Osteocyte (in vitro differentiated cells): ENCODE measurements at regions not wholly inside any gene's neighbourhood (a gene's known extent, or its start where the extent isn't known, plus 50 kb on each side); places are given as distances from the start of the nearest gene placed in this dataset.

Experiments
- DNase-seq: peaks from one replicate; pipeline ENCODE4 v3.0.0; 2021; ENCODE audit warnings: mixed read lengths; ENCODE audit not compliant: unreplicated experiment; ENCODE audit errors: extremely low spot score
- H3K27ac Mint-ChIP-seq: one replicate; pipeline ENCODE4 v1.8.0; 2021; ENCODE audit warnings: mild to moderate bottlenecking, mixed read lengths; ENCODE audit not compliant: unreplicated experiment
- H3K27me3 Mint-ChIP-seq: one replicate; pipeline ENCODE4 v1.8.0; 2021; ENCODE audit warnings: mixed read lengths; ENCODE audit not compliant: unreplicated experiment
- H3K36me3 Mint-ChIP-seq: one replicate; pipeline ENCODE4 v1.8.0; 2021; ENCODE audit warnings: mixed read lengths; ENCODE audit not compliant: unreplicated experiment
- H3K4me1 Mint-ChIP-seq: one replicate; pipeline ENCODE4 v1.8.0; 2021; ENCODE audit warnings: mixed read lengths; ENCODE audit not compliant: unreplicated experiment
- H3K4me3 Mint-ChIP-seq: one replicate; pipeline ENCODE4 v1.8.0; 2021; ENCODE audit warnings: mild to moderate bottlenecking, moderate library complexity, mixed read lengths; ENCODE audit not compliant: unreplicated experiment
- H3K9me3 Mint-ChIP-seq: one replicate; pipeline ENCODE4 v1.8.0; 2021; ENCODE audit warnings: mixed read lengths; ENCODE audit not compliant: unreplicated experiment
- TF ChIP-seq, protein P1 (sequence below): fragments of 200-600 bp; sonication (generic); IDR thresholded peaks from 2 replicates; pipeline ENCODE4 v1.5.0; 2021; ENCODE audit warnings: antibody characterized with exemption, mild to moderate bottlenecking, moderate library complexity

DNA sequence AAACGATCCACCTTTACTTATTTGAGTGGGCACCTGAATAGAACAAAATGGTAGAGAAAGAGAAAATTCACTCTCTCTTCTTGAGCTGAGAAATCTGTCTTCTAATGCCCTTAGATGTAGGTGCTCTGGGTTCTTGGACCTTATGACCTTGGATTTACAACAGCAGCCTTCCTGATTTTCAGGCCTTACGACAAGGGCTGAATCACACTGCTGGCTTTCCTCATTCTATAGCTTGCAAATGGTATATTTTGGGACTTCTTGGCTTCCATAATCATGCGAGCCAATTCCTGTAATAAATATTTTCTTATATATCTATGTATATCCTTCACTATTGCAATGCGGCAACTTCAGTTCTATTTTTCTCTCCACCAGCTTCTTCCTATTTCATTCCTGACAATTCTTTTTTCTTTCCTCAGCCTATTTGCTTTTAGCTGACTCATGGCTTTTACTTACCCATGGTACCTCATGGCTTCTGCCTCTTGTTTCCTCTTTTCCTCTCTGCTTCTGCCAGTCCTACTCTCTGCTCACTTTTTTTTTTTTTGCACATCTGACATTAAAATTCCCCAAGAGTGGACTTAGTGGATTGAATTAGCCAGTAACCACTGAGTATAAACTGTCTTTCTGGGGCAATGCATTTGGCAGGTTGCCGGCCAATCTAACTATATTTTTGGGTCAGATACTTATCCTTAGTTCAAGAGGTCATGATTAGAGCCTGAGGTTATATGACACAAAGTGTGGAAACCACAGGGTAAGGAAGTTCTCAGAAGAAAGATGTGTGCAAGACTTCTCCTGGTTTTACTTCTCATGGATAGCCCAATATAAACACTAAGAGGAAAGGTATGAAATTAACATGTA lies 359.5 kb downstream of the TMEM135 start:
- TF ChIP-seq, protein P1, sequence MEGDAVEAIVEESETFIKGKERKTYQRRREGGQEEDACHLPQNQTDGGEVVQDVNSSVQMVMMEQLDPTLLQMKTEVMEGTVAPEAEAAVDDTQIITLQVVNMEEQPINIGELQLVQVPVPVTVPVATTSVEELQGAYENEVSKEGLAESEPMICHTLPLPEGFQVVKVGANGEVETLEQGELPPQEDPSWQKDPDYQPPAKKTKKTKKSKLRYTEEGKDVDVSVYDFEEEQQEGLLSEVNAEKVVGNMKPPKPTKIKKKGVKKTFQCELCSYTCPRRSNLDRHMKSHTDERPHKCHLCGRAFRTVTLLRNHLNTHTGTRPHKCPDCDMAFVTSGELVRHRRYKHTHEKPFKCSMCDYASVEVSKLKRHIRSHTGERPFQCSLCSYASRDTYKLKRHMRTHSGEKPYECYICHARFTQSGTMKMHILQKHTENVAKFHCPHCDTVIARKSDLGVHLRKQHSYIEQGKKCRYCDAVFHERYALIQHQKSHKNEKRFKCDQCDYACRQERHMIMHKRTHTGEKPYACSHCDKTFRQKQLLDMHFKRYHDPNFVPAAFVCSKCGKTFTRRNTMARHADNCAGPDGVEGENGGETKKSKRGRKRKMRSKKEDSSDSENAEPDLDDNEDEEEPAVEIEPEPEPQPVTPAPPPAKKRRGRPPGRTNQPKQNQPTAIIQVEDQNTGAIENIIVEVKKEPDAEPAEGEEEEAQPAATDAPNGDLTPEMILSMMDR, result no peak
- DNase-seq, result no peak
- Mint-ChIP-seq H3K27me3 (peaks cover 4% of the 10 kb centered on the region), H3K4me3 (no peak overlapping the region), H3K9me3 (peaks cover 6% of the 10 kb centered on the region), H3K27ac (no peak overlapping the region), H3K4me1 (no peaks in the 10 kb centered on the region), H3K36me3 (no peaks in the 10 kb centered on the region)

DNA sequence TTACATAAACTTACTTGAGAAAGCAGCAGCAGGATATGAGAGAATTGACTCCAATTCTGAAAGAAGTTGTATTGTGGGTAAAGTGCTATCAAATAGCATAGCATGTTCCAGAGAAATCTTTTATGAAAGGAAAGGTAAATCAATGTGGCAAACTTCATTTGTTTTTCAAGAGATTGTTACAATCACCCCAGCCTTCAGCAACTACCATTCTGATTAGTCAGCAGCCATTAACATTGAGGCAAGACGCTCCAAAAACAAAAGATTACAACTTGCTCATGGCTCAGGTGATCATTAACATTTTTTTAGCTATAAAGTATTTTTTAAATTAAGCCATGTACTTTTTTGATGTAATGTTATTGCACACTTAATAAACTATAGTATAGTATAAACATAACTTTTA lies 357.2 kb downstream of the TMEM135 start:
- Mint-ChIP-seq H3K27me3 (peaks cover 10% of the 10 kb centered on the region), H3K27ac (no peak overlapping the region), H3K36me3 (no peaks in the 10 kb centered on the region), H3K4me3 (no peak overlapping the region), H3K9me3 (peaks cover 6% of the 10 kb centered on the region), H3K4me1 (no peaks in the 10 kb centered on the region)
- TF ChIP-seq, protein P1, result no peak
- DNase-seq, result no peak

DNA sequence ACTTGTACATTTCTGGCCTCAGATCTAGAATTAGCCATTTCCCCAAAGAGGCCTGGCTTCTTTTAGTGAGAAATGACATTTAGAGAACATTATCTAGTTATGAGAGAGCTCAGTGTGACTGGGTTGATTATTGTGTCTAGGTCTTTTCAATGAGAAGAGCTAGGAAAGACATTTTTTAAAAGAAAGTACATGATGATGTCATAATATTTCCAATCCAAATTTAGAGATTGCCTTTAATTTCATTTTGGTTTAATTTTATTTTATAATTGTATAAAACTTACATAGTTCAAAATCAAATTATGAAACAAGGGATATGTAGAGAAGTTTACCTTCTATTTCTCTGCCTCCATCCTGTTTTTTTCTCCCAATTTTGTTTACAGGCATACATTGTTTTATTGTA lies 354.9 kb downstream of the TMEM135 start:
- DNase-seq, result no peak
- no peak overlapping the region for H3K27ac Mint-ChIP-seq
- H3K9me3 Mint-ChIP-seq, result peaks cover 6% of the 10 kb centered on the region
- peaks cover 10% of the 10 kb centered on the region for H3K27me3 Mint-ChIP-seq
- H3K36me3 Mint-ChIP-seq, result no peaks in the 10 kb centered on the region
- H3K4me3 Mint-ChIP-seq, result no peak overlapping the region
- TF ChIP-seq, protein P1, result no peak
- no peaks in the 10 kb centered on the region for H3K4me1 Mint-ChIP-seq

DNA sequence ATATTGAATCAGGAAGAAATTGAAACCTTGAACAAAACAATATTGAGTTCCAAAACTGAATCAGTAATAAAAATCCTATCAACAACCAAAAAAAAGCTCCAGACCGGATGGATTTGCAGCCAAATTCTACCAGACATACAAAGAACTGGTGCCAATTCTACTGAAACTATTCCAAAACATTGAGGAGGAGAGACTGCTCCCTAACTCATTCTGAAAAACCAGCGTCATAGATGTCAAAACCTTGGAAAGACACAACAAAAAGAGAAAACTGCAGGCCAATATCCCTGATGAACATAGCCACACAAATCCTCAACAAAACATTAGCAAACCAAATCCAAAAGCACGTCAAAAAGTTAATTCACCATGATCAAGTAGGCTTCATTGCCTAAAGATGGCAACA lies 353.8 kb downstream of the TMEM135 start:
- peaks cover 10% of the 10 kb centered on the region for H3K27me3 Mint-ChIP-seq
- no peak for DNase-seq
- no peaks in the 10 kb centered on the region for H3K36me3 Mint-ChIP-seq
- H3K27ac Mint-ChIP-seq, result no peak overlapping the region
- TF ChIP-seq, protein P1, result no peak
- H3K4me1 Mint-ChIP-seq, result no peaks in the 10 kb centered on the region
- peaks cover 6% of the 10 kb centered on the region for H3K9me3 Mint-ChIP-seq
- H3K4me3 Mint-ChIP-seq, result no peak overlapping the region

DNA sequence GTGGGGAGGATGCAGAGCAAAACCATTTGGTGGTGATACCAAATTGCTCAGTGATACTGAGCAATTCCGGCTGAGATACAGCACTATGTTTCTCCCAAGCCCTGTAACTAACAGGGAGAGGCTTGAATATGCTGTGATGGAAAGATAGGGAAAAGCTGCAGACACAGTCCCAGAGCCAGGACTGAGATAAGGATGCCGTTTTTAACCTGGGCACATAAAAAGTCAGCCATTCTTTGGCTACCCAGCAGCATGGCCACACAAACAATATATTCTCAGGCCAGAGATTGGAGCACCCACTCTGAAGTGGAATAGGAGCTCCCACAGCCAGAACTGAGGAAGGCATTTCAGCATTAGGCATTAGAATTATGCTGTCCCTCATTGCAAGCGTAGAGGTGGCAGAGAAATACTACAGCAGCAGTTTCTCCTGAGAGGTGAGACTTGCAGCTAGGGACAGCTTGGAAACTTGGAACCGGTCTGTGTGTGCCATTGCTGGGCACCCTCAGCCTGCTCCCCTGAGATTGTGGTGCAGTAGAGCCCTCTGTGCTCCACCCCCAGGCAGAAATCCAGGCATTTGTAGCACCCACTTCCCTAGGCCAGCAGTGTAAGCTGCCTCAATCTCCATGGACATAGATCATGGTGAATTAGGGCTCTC lies 346.5 kb downstream of the TMEM135 start:
- Mint-ChIP-seq H3K27me3 (peaks cover 10% of the 10 kb centered on the region), H3K27ac (no peak overlapping the region), H3K4me3 (no peak overlapping the region), H3K4me1 (no peaks in the 10 kb centered on the region), H3K36me3 (no peaks in the 10 kb centered on the region), H3K9me3 (peaks cover 11% of the 10 kb centered on the region)
- TF ChIP-seq, protein P1, result no peak
- no peak for DNase-seq
